HepG2 (cell line): ENCODE measurements at regions not wholly inside any gene's neighbourhood (a gene's known extent, or its start where the extent isn't known, plus 50 kb on each side); places are given as distances from the start of the nearest gene placed in this dataset.

Experiments
- ATAC-seq: fragments of 200-7000 bp; cut with Tn5 transposase; 3 replicates; pipeline ENCODE4 v1.9.1; 2020; ENCODE audit warnings: mild to moderate bottlenecking, moderate library complexity
- BruUV-seq: library from RNA; stranded (reverse); fragments of 400-500 nt; replicated peaks from 2 replicates; lab custom pipeline; 2021; lab: Mats Ljungman, UMichigan
- CTCF ChIA-PET: fragments of 300-600 bp; formaldehyde crosslinking; extraction: SDS; loops from one replicate; lab custom pipeline; 2021; ENCODE audit warnings: low total read pairs, inconsistent platforms, low intra/inter-chr PET ratio; lab: Yijun Ruan, JAX
- POLR2A ChIA-PET: fragments of 350-600 bp; sonication (Branson Sonifier 250); formaldehyde crosslinking; loops from one replicate; lab custom pipeline; 2020; ENCODE audit warnings: antibody characterized with exemption, inconsistent platforms; lab: Yijun Ruan, JAX
- DNase-seq: peaks from one replicate; pipeline ENCODE4 v3.0.0-alpha.2; 2015; ENCODE audit warnings: low spot score
- FAIRE-seq: peaks from 3 replicates; lab custom pipeline; 2011; peaks lifted over from hg19 to GRCh38; lab: Jason Lieb, UNC
- H2AFZ ChIP-seq: one replicate; pipeline ENCODE4 v1.6.1; 2011; ENCODE audit warnings: low read length, inconsistent platforms
- H3K27ac ChIP-seq: fragments of 300-600 bp; 3 replicates; pipeline ENCODE4 v1.8.0; 2011; ENCODE audit warnings: mixed run types, mild to moderate bottlenecking, mixed read lengths, low read length, inconsistent platforms; ENCODE audit not compliant: insufficient read depth; ENCODE audit errors: extremely low read length
- H3K27me3 ChIP-seq, 2 experiments: fragments of 200-600 bp in 1 of 2; 2 replicates in 1 of 2; 3 replicates in 1 of 2; pipeline versions ENCODE4 v1.6.0 to v1.8.0; 2011; ENCODE audit warnings: low read length in 2 of 2, mild to moderate bottlenecking in 2 of 2, moderate library complexity in 2 of 2, inconsistent platforms in 1 of 2; ENCODE audit not compliant: insufficient read depth in 2 of 2, control insufficient read depth in 1 of 2
- H3K36me3 ChIP-seq, 2 experiments: fragments of 200-600 bp in 1 of 2; replicated peaks in 1 of 2; 2 replicates in 1 of 2; 3 replicates in 1 of 2; pipeline versions ENCODE4 v1.5.1 to v1.8.0; 2011; ENCODE audit warnings: low read length in 2 of 2, inconsistent platforms in 1 of 2; ENCODE audit not compliant: insufficient read depth in 2 of 2, control insufficient read depth in 1 of 2
- H3K4me1 ChIP-seq: 2 replicates; pipeline ENCODE4 v1.5.1; 2012; ENCODE audit warnings: low read length, inconsistent platforms; ENCODE audit not compliant: insufficient read depth
- H3K4me2 ChIP-seq: 2 replicates; pipeline ENCODE4 v1.6.0; 2011; ENCODE audit warnings: low read depth, low read length, inconsistent platforms
- H3K4me3 ChIP-seq, 3 experiments: fragments of 200-600 bp in 1 of 3; sonication (generic), shearing (Covaris generic) in 1 of 3; replicated peaks in 1 of 3; 2 replicates each; pipeline ENCODE4 v1.5.1; 2011 to 2016; ENCODE audit warnings: low read length in 3 of 3, inconsistent platforms in 2 of 3, low read depth in 2 of 3, mild to moderate bottlenecking in 2 of 3, control low read depth in 1 of 3, mixed read lengths in 1 of 3; ENCODE audit not compliant: insufficient read depth in 1 of 3
- H3K79me2 ChIP-seq: one replicate; pipeline ENCODE4 v1.6.1; 2011; ENCODE audit warnings: low read length, inconsistent platforms; ENCODE audit not compliant: insufficient read depth
- H3K9ac ChIP-seq: 2 replicates; pipeline ENCODE4 v1.6.0; 2011; ENCODE audit warnings: mild to moderate bottlenecking, low read depth, low read length, inconsistent platforms; ENCODE audit not compliant: insufficient read depth
- H3K9me3 ChIP-seq: 2 replicates; pipeline ENCODE4 v1.5.1; 2012; ENCODE audit warnings: mild to moderate bottlenecking, low read length
- H4K20me1 ChIP-seq: 2 replicates; pipeline ENCODE4 v1.6.0; 2011; ENCODE audit warnings: inconsistent platforms, mild to moderate bottlenecking, low read length, moderate library complexity; ENCODE audit not compliant: insufficient read depth
- ARNT ChIP-seq: fragments of 450-650 bp; IDR thresholded peaks from 2 replicates; pipeline ENCODE4 v1.6.1; 2017
- ISL2 ChIP-seq: sonication (generic); formaldehyde crosslinking; IDR thresholded peaks from 2 replicates; pipeline ENCODE4 v1.5.0; 2020; ENCODE audit warnings: missing genetic modification reagents
- MAFG ChIP-seq: sonication (generic); formaldehyde crosslinking; IDR thresholded peaks from 2 replicates; pipeline ENCODE4 v1.5.1; 2020; ENCODE audit warnings: mild to moderate bottlenecking, missing genetic modification reagents
- NCOA5 ChIP-seq: sonication (generic); formaldehyde crosslinking; IDR thresholded peaks from 2 replicates; pipeline ENCODE4 v1.4.0; 2020; ENCODE audit warnings: missing genetic modification reagents
- RFXAP ChIP-seq: sonication (generic); formaldehyde crosslinking; IDR thresholded peaks from 2 replicates; pipeline ENCODE4 v1.4.0; 2020; ENCODE audit warnings: missing genetic modification reagents, borderline replicate concordance
- SCMH1 ChIP-seq: sonication (generic); formaldehyde crosslinking; IDR thresholded peaks from 2 replicates; pipeline ENCODE4 v1.9.0; 2021; ENCODE audit warnings: missing genetic modification reagents, mild to moderate bottlenecking, borderline replicate concordance
- SMAD9 ChIP-seq: sonication (generic); formaldehyde crosslinking; IDR thresholded peaks from 2 replicates; pipeline ENCODE4 v1.5.1; 2020; ENCODE audit warnings: mild to moderate bottlenecking, missing genetic modification reagents
- U2AF2 ChIP-seq: fragments of 200-400 bp; formaldehyde crosslinking; IDR thresholded peaks from 2 replicates; pipeline ENCODE4 v1.6.1; 2017; ENCODE audit warnings: low read depth, mild to moderate bottlenecking, low read length
- ZNF326 ChIP-seq: sonication (generic); formaldehyde crosslinking; IDR thresholded peaks from 2 replicates; pipeline ENCODE4 v1.4.0; 2020; ENCODE audit warnings: missing genetic modification reagents, borderline replicate concordance
- ZNF468 ChIP-seq: sonication (generic); formaldehyde crosslinking; IDR thresholded peaks from 2 replicates; pipeline ENCODE4 v1.8.0; 2022; ENCODE audit warnings: mild to moderate bottlenecking, moderate library complexity, missing genetic modification reagents
- ZSCAN5A ChIP-seq: sonication (generic); formaldehyde crosslinking; IDR thresholded peaks from 2 replicates; pipeline ENCODE4 v1.8.0; 2022; ENCODE audit warnings: mild to moderate bottlenecking, missing genetic modification reagents, borderline replicate concordance
- WGBS: methylation state at CpG from one replicate; pipeline ENCODE4 v1.1.6; 2017; ENCODE audit warnings: low lambda C conversion rate; 5-methylcytosine and 5-hydroxymethylcytosine counted together
- in situ Hi-C: cut with HindIII; loops from 2 replicates; pipeline ENCODE4 v1.10.0; 2017; ENCODE audit warnings: low pct_unique_long_range_greater_than_20kb; ENCODE audit not compliant: extremely low pct_ligation_motif_present
- intact Hi-C: fragments of 100-400 bp; cut with micrococcal nuclease; formaldehyde crosslinking; loops from one replicate; pipeline ENCODE4 v1.10.0; 2022; ENCODE audit not compliant: unreplicated experiment

GRCh38 chr4:15364183-15364582, 63.6 kb upstream of the C1QTNF7 start (continued):
- TF ChIP-seq ZSCAN5A (CRISPR knock-in tag) (no peak), MAFG (CRISPR knock-in tag) (no peak), ISL2 (no peak), ARNT (no peak), SCMH1 (CRISPR knock-in tag) (no peak), U2AF2 (no peak), SMAD9 (no peak)

- intact Hi-C loops = no loop called here
- H4K20me1 ChIP-seq = no peaks in the 10 kb centered on the region
- in situ Hi-C loops = no loop called here
- no peak overlapping the region for H3K9ac ChIP-seq
- H3K79me2 ChIP-seq = no peaks in the 10 kb centered on the region
- H3K9me3 ChIP-seq = no peaks in the 10 kb centered on the region
- no TSS peak for BruUV-seq
- ATAC-seq = no peak
- ChIA-PET CTCF (no interaction called here), POLR2A (no interaction called here)
- FAIRE-seq = no peak
- TF ChIP-seq RFXAP (no peak), ZNF468 (no peak), NCOA5 (CRISPR knock-in tag) (no peak), ZNF326 (no peak)
- 0% methylated on average over 1 of the region's 1 CpG for WGBS
- H3K4me1 ChIP-seq = no peaks in the 10 kb centered on the region
- H3K36me3 ChIP-seq = no peaks in the 10 kb centered on the region
- no peak overlapping the region for H3K4me2 ChIP-seq
- no peak overlapping the region for H2AFZ ChIP-seq
- no peak overlapping the region for H3K27ac ChIP-seq
- no peaks in the 10 kb centered on the region for H3K27me3 ChIP-seq
- no peak overlapping the region for H3K4me3 ChIP-seq
- DNase-seq = no peak
These were observed 62.2 kb upstream of the C1QTNF7 start for GRCh38 chr4:15365641-15366040.
